ENCODE measurements at regions not wholly inside any gene's neighbourhood (a gene's known extent, or its start where the extent isn't known, plus 50 kb on each side); places are given as distances from the start of the nearest gene placed in this dataset.

GRCh38 chr14:104451474-104451873, 128.1 kb upstream of the C14orf180 start:
- Histone ChIP-seq H3K36me3 (ENCODE audit: control insufficient read depth in 2 of 2, insufficient read depth in 2 of 2, low read length in 2 of 2) (no peaks in the 10 kb centered on the region), H3K27ac (ENCODE audit: low read depth in 2 of 2, low read length in 2 of 2) (no peak overlapping the region), H3K27me3 (ENCODE audit: control insufficient read depth in 2 of 2, insufficient read depth in 2 of 2, low read length in 2 of 2) (peaks cover 0 to 5% of the 10 kb centered on the region in 2 donors), H3K9ac (ENCODE audit: low read depth in 1 of 2, low read length in 2 of 2) (no peak overlapping the region), H3K9me3 (ENCODE audit: control insufficient read depth in 2 of 2, low read length in 2 of 2) (peaks cover 0 to 4% of the 10 kb centered on the region in 2 donors), H3K4me1 (ENCODE audit: control insufficient read depth in 2 of 2, insufficient read depth in 2 of 2, low read length in 2 of 2) (no peaks in the 10 kb centered on the region), H3K4me3 (ENCODE audit: low read length in 2 of 2) (no peak overlapping the region)

- no peak overlapping the region for H3K9ac ChIP-seq (ENCODE audit: low read depth in 1 of 2, low read length in 2 of 2)
- H3K4me3 ChIP-seq (ENCODE audit: low read length in 2 of 2), result no peak overlapping the region
- H3K36me3 ChIP-seq (ENCODE audit: control insufficient read depth in 2 of 2, insufficient read depth in 2 of 2, low read length in 2 of 2), result no peaks in the 10 kb centered on the region
- no peaks in the 10 kb centered on the region for H3K4me1 ChIP-seq (ENCODE audit: control insufficient read depth in 2 of 2, insufficient read depth in 2 of 2, low read length in 2 of 2)
- H3K9me3 ChIP-seq (ENCODE audit: control insufficient read depth in 2 of 2, low read length in 2 of 2), result no peaks in the 10 kb centered on the region
- H3K27me3 ChIP-seq (ENCODE audit: control insufficient read depth in 2 of 2, insufficient read depth in 2 of 2, low read length in 2 of 2), result peaks cover 20 to 26% of the 10 kb centered on the region in 2 donors
- no peak overlapping the region for H3K27ac ChIP-seq (ENCODE audit: low read depth in 2 of 2, low read length in 2 of 2)
These were observed 120.7 kb upstream of the C14orf180 start for GRCh38 chr14:104458845-104459244.

DNA sequence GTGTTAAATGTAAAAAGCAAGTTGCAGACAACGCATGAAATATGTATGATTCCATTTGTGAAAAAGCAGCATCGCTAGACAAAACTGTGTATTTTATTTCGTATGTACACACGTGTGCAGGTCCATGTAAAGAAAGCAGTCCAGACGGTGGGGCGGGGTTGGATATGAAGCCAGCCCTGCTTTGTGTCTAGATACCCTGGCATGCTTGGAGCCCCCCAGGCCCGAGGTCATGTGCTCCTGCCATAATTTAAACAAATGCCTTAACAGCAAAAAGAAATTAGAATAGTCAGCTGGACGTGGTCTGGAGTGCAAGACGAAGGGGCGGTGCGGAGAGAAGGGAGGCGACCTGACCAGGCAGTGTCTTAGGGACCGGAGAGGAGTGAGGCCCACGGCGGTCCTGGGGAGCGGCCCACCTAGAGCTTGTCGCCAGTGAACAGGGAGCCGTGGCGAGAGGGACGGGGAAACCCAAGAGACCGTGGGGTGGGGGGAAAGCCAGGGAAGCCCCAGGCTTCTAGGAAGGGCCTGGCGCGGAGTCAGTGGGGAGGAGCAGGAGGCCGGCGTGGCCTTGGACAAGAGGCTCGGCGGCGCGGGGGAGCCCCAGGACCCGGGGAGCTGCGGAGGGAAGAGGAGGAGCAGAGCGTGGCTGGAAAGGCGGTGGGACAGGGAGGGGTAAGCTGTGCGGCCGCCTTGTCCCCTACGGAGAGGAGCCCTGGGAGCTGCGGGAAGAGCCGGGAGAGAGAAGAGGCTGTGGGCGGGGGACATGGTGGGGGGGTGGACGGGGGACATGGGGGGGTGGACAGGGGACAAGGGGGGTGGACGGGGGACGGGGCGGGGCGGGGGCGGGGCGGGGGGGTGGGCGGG, 118.5 kb upstream of the C14orf180 start:
- peaks cover 20 to 26% of the 10 kb centered on the region in 2 donors for H3K27me3 ChIP-seq (ENCODE audit: control insufficient read depth in 2 of 2, insufficient read depth in 2 of 2, low read length in 2 of 2)

DNA sequence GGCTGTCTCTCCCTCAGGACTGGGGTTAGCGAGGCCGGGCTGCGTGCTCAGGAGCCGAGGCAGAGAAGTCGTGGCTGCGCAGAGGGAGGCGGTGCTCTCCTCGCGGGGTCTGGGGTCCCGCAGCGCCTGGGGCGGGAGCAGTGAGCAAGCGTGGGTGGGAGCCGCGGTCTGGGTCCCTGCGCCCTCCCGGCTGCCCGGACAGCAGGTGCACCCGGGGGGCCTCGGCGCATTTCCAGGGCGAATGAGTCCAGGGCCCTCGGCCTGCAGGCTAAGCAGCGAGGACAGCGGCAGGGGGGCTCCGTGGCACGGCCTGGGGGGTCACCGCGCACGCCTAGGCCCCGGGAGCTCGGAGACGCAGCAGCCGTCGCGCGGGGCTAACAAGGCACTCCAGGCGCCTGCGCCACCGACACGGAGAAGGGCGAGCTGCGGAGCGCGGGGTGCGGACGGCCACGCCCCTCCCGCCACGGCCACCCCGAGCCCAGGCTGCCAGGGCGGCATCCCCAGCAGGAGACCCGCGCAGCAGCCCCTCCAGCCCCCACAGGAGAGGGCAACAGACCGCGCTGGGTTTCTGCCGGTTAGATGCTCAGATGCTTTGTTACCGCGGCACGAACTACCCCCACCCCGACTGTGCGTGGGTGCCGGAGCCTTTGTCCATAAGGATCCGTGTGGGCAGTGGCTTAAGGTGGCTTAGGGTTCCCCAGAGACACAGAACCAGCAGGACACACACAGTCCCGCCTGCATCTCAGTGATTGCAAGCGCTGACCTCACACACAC, 117.7 kb upstream of the C14orf180 start:
- H3K9ac ChIP-seq (ENCODE audit: low read depth in 1 of 2, low read length in 2 of 2), result no peak overlapping the region
- no peak overlapping the region for H3K27ac ChIP-seq (ENCODE audit: low read depth in 2 of 2, low read length in 2 of 2)
- H3K27me3 ChIP-seq (ENCODE audit: control insufficient read depth in 2 of 2, insufficient read depth in 2 of 2, low read length in 2 of 2), result peaks cover 20 to 26% of the 10 kb centered on the region in 2 donors
- no peak overlapping the region for H3K4me3 ChIP-seq (ENCODE audit: low read length in 2 of 2)
- H3K4me1 ChIP-seq (ENCODE audit: control insufficient read depth in 2 of 2, insufficient read depth in 2 of 2, low read length in 2 of 2), result no peaks in the 10 kb centered on the region
- no peaks in the 10 kb centered on the region for H3K36me3 ChIP-seq (ENCODE audit: control insufficient read depth in 2 of 2, insufficient read depth in 2 of 2, low read length in 2 of 2)
- H3K9me3 ChIP-seq (ENCODE audit: control insufficient read depth in 2 of 2, low read length in 2 of 2), result no peaks in the 10 kb centered on the region

More for the DNA sequence above, 118.5 kb upstream of the C14orf180 start:
- no peaks in the 10 kb centered on the region for H3K9me3 ChIP-seq (ENCODE audit: control insufficient read depth in 2 of 2, low read length in 2 of 2)
- no peaks in the 10 kb centered on the region for H3K36me3 ChIP-seq (ENCODE audit: control insufficient read depth in 2 of 2, insufficient read depth in 2 of 2, low read length in 2 of 2)
- no peak overlapping the region for H3K27ac ChIP-seq (ENCODE audit: low read depth in 2 of 2, low read length in 2 of 2)
- no peaks in the 10 kb centered on the region for H3K4me1 ChIP-seq (ENCODE audit: control insufficient read depth in 2 of 2, insufficient read depth in 2 of 2, low read length in 2 of 2)
- H3K4me3 ChIP-seq (ENCODE audit: low read length in 2 of 2), result no peak overlapping the region
- H3K9ac ChIP-seq (ENCODE audit: low read depth in 1 of 2, low read length in 2 of 2), result no peak overlapping the region

DNA sequence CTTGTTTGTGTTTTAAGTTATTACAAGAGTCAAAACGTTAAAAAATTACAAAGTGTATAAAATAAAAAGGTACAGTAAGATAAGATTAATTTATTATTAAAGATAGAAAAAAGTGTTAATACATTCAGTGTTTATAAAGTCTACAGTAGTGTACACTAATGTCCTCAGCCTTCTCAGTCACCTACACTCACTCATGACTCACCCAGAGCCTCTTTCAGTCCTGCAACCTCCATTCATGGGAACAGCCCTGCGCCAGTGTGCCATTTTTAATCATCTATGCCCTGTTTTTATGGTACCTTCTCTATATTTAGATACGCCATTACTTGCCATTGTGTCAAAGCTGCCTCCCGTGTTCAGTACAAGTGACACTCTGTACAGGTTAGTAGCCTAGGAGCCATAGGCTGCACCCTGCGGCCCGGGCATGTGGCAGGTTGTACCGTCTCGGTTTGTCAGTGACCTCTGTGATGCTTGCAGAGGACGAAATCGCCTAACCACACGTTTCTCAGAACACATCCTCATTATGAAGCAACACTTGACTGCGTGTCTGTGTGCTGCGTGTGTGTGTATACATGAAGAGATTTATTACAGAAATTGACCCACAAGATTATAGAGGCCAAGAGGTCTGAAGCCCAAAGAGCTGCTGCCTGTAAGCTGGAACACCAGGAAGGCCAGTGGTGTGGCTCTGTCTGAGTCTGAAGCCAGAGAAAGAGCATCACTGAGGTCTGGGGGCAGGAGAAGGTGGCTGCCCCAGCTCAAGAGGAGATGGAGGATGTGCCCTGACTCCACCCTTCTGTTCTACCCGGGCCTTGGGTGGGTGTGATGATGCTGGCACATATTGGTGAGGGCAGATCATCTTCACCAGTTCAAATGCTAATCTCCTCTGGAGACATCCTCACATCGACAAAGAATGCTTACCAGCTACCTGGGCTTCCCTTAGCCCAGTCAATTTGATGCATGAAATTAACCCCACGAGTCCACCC, 116.6 kb upstream of the C14orf180 start:
- Histone ChIP-seq H3K4me1 (ENCODE audit: control insufficient read depth in 2 of 2, insufficient read depth in 2 of 2, low read length in 2 of 2) (no peaks in the 10 kb centered on the region), H3K9me3 (ENCODE audit: control insufficient read depth in 2 of 2, low read length in 2 of 2) (no peaks in the 10 kb centered on the region), H3K9ac (ENCODE audit: low read depth in 1 of 2, low read length in 2 of 2) (no peak overlapping the region), H3K36me3 (ENCODE audit: control insufficient read depth in 2 of 2, insufficient read depth in 2 of 2, low read length in 2 of 2) (no peaks in the 10 kb centered on the region), H3K27ac (ENCODE audit: low read depth in 2 of 2, low read length in 2 of 2) (no peak overlapping the region), H3K27me3 (ENCODE audit: control insufficient read depth in 2 of 2, insufficient read depth in 2 of 2, low read length in 2 of 2) (peaks cover 20 to 26% of the 10 kb centered on the region in 2 donors), H3K4me3 (ENCODE audit: low read length in 2 of 2) (no peak overlapping the region)

GRCh38 chr14:104464907-104465306, 114.7 kb upstream of the C14orf180 start:
- Histone ChIP-seq H3K9me3 (ENCODE audit: control insufficient read depth in 2 of 2, low read length in 2 of 2) (no peaks in the 10 kb centered on the region), H3K4me3 (ENCODE audit: low read length in 2 of 2) (no peak overlapping the region), H3K27me3 (ENCODE audit: control insufficient read depth in 2 of 2, insufficient read depth in 2 of 2, low read length in 2 of 2) (peaks cover 17 to 26% of the 10 kb centered on the region in 2 donors), H3K27ac (ENCODE audit: low read depth in 2 of 2, low read length in 2 of 2) (no peak overlapping the region), H3K4me1 (ENCODE audit: control insufficient read depth in 2 of 2, insufficient read depth in 2 of 2, low read length in 2 of 2) (no peaks in the 10 kb centered on the region), H3K36me3 (ENCODE audit: control insufficient read depth in 2 of 2, insufficient read depth in 2 of 2, low read length in 2 of 2) (no peaks in the 10 kb centered on the region), H3K9ac (ENCODE audit: low read depth in 1 of 2, low read length in 2 of 2) (no peak overlapping the region)

GRCh38 chr14:104465482-104466390, 113.8 kb upstream of the C14orf180 start:
- no peak overlapping the region for H3K27ac ChIP-seq (ENCODE audit: low read depth in 2 of 2, low read length in 2 of 2)
- H3K36me3 ChIP-seq (ENCODE audit: control insufficient read depth in 2 of 2, insufficient read depth in 2 of 2, low read length in 2 of 2), result no peaks in the 10 kb centered on the region
- no peak overlapping the region for H3K4me3 ChIP-seq (ENCODE audit: low read length in 2 of 2)
- H3K9me3 ChIP-seq (ENCODE audit: control insufficient read depth in 2 of 2, low read length in 2 of 2), result no peaks in the 10 kb centered on the region
- H3K9ac ChIP-seq (ENCODE audit: low read depth in 1 of 2, low read length in 2 of 2), result no peak overlapping the region
- peaks cover 11 to 23% of the 10 kb centered on the region in 2 donors for H3K27me3 ChIP-seq (ENCODE audit: control insufficient read depth in 2 of 2, insufficient read depth in 2 of 2, low read length in 2 of 2)
- no peaks in the 10 kb centered on the region for H3K4me1 ChIP-seq (ENCODE audit: control insufficient read depth in 2 of 2, insufficient read depth in 2 of 2, low read length in 2 of 2)

- Histone ChIP-seq H3K36me3 (ENCODE audit: control insufficient read depth in 2 of 2, insufficient read depth in 2 of 2, low read length in 2 of 2) (no peaks in the 10 kb centered on the region), H3K27me3 (ENCODE audit: control insufficient read depth in 2 of 2, insufficient read depth in 2 of 2, low read length in 2 of 2) (peaks cover 6 to 10% of the 10 kb centered on the region in 2 donors), H3K4me3 (ENCODE audit: low read length in 2 of 2) (no peak overlapping the region), H3K4me1 (ENCODE audit: control insufficient read depth in 2 of 2, insufficient read depth in 2 of 2, low read length in 2 of 2) (no peaks in the 10 kb centered on the region), H3K27ac (ENCODE audit: low read depth in 2 of 2, low read length in 2 of 2) (no peak overlapping the region), H3K9ac (ENCODE audit: low read depth in 1 of 2, low read length in 2 of 2) (no peak overlapping the region), H3K9me3 (ENCODE audit: control insufficient read depth in 2 of 2, low read length in 2 of 2) (no peaks in the 10 kb centered on the region)
These were observed 112.3 kb upstream of the C14orf180 start for GRCh38 chr14:104467236-104467635.

DNA sequence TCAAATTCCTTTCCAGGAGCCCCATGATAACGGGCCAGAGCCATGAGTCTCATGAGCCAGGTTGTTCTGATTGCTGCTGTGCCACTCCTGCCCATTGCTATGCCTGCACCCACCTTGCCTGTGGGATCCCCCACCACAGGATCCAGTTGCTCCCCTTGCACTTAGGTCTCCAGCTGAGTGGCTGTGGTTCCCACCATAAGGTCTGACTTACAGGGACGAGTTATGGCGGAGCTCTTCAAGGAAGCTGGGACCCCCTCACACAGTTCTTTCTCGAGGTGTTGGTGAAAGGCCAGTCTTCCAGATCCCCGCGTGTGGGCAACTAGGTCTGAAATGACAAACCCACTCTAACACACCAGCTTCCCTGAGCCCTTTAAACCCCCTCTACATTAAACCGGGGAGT, 111.9 kb upstream of the C14orf180 start:
- H3K9me3 ChIP-seq (ENCODE audit: control insufficient read depth in 2 of 2, low read length in 2 of 2), result no peaks in the 10 kb centered on the region
- H3K4me1 ChIP-seq (ENCODE audit: control insufficient read depth in 2 of 2, insufficient read depth in 2 of 2, low read length in 2 of 2), result no peaks in the 10 kb centered on the region
- peaks cover 5 to 9% of the 10 kb centered on the region in 2 donors for H3K27me3 ChIP-seq (ENCODE audit: control insufficient read depth in 2 of 2, insufficient read depth in 2 of 2, low read length in 2 of 2)
- H3K9ac ChIP-seq (ENCODE audit: low read depth in 1 of 2, low read length in 2 of 2), result no peak overlapping the region
- H3K36me3 ChIP-seq (ENCODE audit: control insufficient read depth in 2 of 2, insufficient read depth in 2 of 2, low read length in 2 of 2), result no peaks in the 10 kb centered on the region
- H3K27ac ChIP-seq (ENCODE audit: low read depth in 2 of 2, low read length in 2 of 2), result no peak overlapping the region
- no peak overlapping the region for H3K4me3 ChIP-seq (ENCODE audit: low read length in 2 of 2)
